RWPE2 (cell line): ENCODE measurements at regions not wholly inside any gene's neighbourhood (a gene's known extent, or its start where the extent isn't known, plus 50 kb on each side); places are given as distances from the start of the nearest gene placed in this dataset.

Source experiments
- ATAC-seq: fragments of 200-7000 bp; cut with Tn5 transposase; 3 replicates; pipeline ENCODE4 v1.9.1; 2021; ENCODE audit warnings: low read depth
- DNase-seq: peaks from one replicate; pipeline ENCODE4 v3.0.0-alpha.2; 2020; ENCODE audit warnings: low spot score
- H3K27ac ChIP-seq: fragments of 450-650 bp; 2 replicates; pipeline ENCODE4 v1.5.1; 2017; ENCODE audit warnings: mild to moderate bottlenecking; ENCODE audit not compliant: poor library complexity, severe bottlenecking
- H3K27me3 ChIP-seq: fragments of 250-450 bp; sonication (Bioruptor Pico); 2 replicates; pipeline ENCODE4 v1.5.1; 2021; ENCODE audit warnings: mild to moderate bottlenecking, moderate library complexity; ENCODE audit not compliant: insufficient read depth, poor library complexity, severe bottlenecking
- H3K36me3 ChIP-seq: fragments of 250-450 bp; sonication (Bioruptor Pico); 2 replicates; pipeline ENCODE4 v1.5.1; 2020; ENCODE audit warnings: low read depth, mild to moderate bottlenecking, moderate library complexity
- H3K4me1 ChIP-seq: fragments of 250-450 bp; sonication (Bioruptor Pico); 2 replicates; pipeline ENCODE4 v1.5.1; 2021; ENCODE audit warnings: mild to moderate bottlenecking, moderate library complexity; ENCODE audit not compliant: insufficient read depth, poor library complexity, severe bottlenecking
- H3K4me3 ChIP-seq: fragments of 250-450 bp; sonication (Bioruptor Pico); 2 replicates; pipeline ENCODE4 v1.5.1; 2021; ENCODE audit warnings: mild to moderate bottlenecking, moderate library complexity; ENCODE audit not compliant: severe bottlenecking
- H3K9me3 ChIP-seq: fragments of 250-450 bp; sonication (Bioruptor Pico); 2 replicates; pipeline ENCODE4 v1.5.1; 2021; ENCODE audit warnings: mild to moderate bottlenecking, moderate library complexity; ENCODE audit not compliant: severe bottlenecking
- TF ChIP-seq, protein P1 (sequence below): fragments of 450-650 bp; IDR thresholded peaks from one replicate; pipeline ENCODE4 v1.5.1; 2017; ENCODE audit warnings: mild to moderate bottlenecking, moderate library complexity; ENCODE audit not compliant: poor library complexity, severe bottlenecking

DNA sequence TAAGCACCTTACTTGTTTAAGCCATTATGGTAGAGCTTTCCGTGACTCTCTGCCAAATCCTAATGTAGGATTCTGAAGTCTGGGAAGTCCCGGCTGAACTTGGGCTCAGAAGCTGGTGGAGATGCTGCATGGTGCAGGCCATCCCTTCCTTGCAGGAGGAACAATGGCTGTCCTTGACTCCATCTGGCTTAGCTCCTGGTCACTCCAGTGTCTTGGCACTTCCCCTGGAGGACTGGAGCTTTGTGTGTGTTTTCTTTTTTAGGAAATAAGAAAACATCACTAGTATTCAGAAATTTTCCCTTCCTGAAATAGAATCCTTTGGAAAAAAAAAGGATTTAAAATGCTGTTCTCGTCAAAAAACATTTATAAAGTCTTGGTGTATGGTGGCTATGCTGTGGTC is 209.3 kb upstream of the ROPN1 start:
- Histone ChIP-seq H3K27ac (no peak overlapping the region), H3K9me3 (no peaks in the 10 kb centered on the region), H3K36me3 (no peaks in the 10 kb centered on the region), H3K4me3 (no peak overlapping the region), H3K27me3 (peaks cover 18% of the 10 kb centered on the region), H3K4me1 (no peaks in the 10 kb centered on the region)
- TF ChIP-seq, protein P1, sequence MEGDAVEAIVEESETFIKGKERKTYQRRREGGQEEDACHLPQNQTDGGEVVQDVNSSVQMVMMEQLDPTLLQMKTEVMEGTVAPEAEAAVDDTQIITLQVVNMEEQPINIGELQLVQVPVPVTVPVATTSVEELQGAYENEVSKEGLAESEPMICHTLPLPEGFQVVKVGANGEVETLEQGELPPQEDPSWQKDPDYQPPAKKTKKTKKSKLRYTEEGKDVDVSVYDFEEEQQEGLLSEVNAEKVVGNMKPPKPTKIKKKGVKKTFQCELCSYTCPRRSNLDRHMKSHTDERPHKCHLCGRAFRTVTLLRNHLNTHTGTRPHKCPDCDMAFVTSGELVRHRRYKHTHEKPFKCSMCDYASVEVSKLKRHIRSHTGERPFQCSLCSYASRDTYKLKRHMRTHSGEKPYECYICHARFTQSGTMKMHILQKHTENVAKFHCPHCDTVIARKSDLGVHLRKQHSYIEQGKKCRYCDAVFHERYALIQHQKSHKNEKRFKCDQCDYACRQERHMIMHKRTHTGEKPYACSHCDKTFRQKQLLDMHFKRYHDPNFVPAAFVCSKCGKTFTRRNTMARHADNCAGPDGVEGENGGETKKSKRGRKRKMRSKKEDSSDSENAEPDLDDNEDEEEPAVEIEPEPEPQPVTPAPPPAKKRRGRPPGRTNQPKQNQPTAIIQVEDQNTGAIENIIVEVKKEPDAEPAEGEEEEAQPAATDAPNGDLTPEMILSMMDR, result no peak
- DNase-seq (no peak), ATAC-seq (no peak)

DNA sequence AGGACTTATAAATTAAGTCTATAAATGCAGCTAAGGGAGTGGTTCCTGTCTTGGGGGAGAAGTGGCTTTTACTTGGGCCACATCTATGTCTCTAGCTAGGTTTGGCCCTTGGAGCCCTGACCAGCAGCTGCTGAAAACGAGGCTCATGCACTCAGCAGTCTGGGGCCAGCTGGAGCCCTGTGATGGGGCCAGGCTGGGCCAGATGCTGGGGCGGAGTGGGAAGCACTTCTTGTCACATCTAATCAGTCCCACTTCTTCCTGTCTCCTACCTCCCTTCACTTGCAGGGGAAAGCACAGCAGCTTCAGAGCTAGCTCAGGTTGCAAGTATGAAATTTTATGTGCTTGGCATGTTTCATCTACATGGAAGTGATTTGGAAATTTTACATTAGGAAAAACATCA is 209.9 kb upstream of the ROPN1 start:
- Histone ChIP-seq H3K36me3 (no peaks in the 10 kb centered on the region), H3K9me3 (no peaks in the 10 kb centered on the region), H3K4me3 (no peak overlapping the region), H3K27me3 (peaks cover 20% of the 10 kb centered on the region), H3K27ac (no peak overlapping the region), H3K4me1 (no peaks in the 10 kb centered on the region)
- no peak for DNase-seq
- TF ChIP-seq, protein P1, result no peak
- ATAC-seq, result no peak

GRCh38 chr3:124202754-124203153 is 210.8 kb upstream of the ROPN1 start:
- no peak overlapping the region for H3K27ac ChIP-seq
- H3K4me3 ChIP-seq, result no peak overlapping the region
- DNase-seq, result no peak
- H3K36me3 ChIP-seq, result no peaks in the 10 kb centered on the region
- TF ChIP-seq, protein P1, result no peak
- no peaks in the 10 kb centered on the region for H3K9me3 ChIP-seq
- peaks cover 24% of the 10 kb centered on the region for H3K27me3 ChIP-seq
- H3K4me1 ChIP-seq, result no peaks in the 10 kb centered on the region
- no peak for ATAC-seq

GRCh38 chr3:124203292-124203691 is 211.4 kb upstream of the ROPN1 start:
- no peak overlapping the region for H3K27ac ChIP-seq
- no peaks in the 10 kb centered on the region for H3K4me1 ChIP-seq
- H3K27me3 ChIP-seq, result peaks cover 24% of the 10 kb centered on the region
- ATAC-seq (no peak), DNase-seq (no peak)
- TF ChIP-seq, protein P1, result no peak
- H3K4me3 ChIP-seq, result no peak overlapping the region
- no peaks in the 10 kb centered on the region for H3K36me3 ChIP-seq
- no peaks in the 10 kb centered on the region for H3K9me3 ChIP-seq

GRCh38 chr3:124206225-124207055 is 214.5 kb upstream of the ROPN1 start:
- Histone ChIP-seq H3K36me3 (no peaks in the 10 kb centered on the region), H3K9me3 (no peaks in the 10 kb centered on the region), H3K4me3 (no peak overlapping the region), H3K27me3 (peaks cover 28% of the 10 kb centered on the region), H3K27ac (no peak overlapping the region), H3K4me1 (no peaks in the 10 kb centered on the region)
- TF ChIP-seq, protein P1, result no peak
- no peak for ATAC-seq
- DNase-seq, result no peak
